Activated CD4-positive, alpha-beta memory T cell treated with anti-CD3 and anti-CD28 coated beads, Interleukin-2, amount 10 ng/mL, durations not matched to agents 7 days and 5 days (primary cell): ENCODE measurements at regions not wholly inside any gene's neighbourhood (a gene's known extent, or its start where the extent isn't known, plus 50 kb on each side); places are given as distances from the start of the nearest gene placed in this dataset.
"Not testable (repeated sequence)": the region's sequence is repeated elsewhere in the genome, so short reads cannot be mapped to it uniquely, and the experiment has no call there.

Source experiments
- CTCF ChIA-PET: fragments of 350-600 bp; sonication (Branson Sonifier 250); formaldehyde crosslinking; loops from one replicate; lab custom pipeline; 2021; ENCODE audit warnings: antibody characterized with exemption, inconsistent platforms; lab: Charles Lee
- POLR2A ChIA-PET: fragments of 350-600 bp; sonication (Branson Sonifier 250); formaldehyde crosslinking; loops from one replicate; lab custom pipeline; 2021; ENCODE audit warnings: antibody characterized with exemption; lab: Charles Lee
- DNase-seq: peaks from one replicate; pipeline ENCODE4 v3.0.0-alpha.2; 2020
- H3K27ac Mint-ChIP-seq: one replicate; pipeline ENCODE4 v1.8.0; 2021; ENCODE audit warnings: mild to moderate bottlenecking, mixed read lengths
- H3K27me3 Mint-ChIP-seq: one replicate; pipeline ENCODE4 v1.8.0; 2021; ENCODE audit warnings: mixed read lengths
- H3K36me3 Mint-ChIP-seq: one replicate; pipeline ENCODE4 v1.8.0; 2021; ENCODE audit warnings: low read depth, mixed read lengths
- H3K4me1 Mint-ChIP-seq: one replicate; pipeline ENCODE4 v1.8.0; 2021; ENCODE audit warnings: mixed read lengths
- H3K4me3 Mint-ChIP-seq: one replicate; pipeline ENCODE4 v1.8.0; 2021; ENCODE audit warnings: mild to moderate bottlenecking, mixed read lengths
- H3K9me3 Mint-ChIP-seq: one replicate; pipeline ENCODE4 v1.8.0; 2021; ENCODE audit warnings: mixed read lengths

DNA sequence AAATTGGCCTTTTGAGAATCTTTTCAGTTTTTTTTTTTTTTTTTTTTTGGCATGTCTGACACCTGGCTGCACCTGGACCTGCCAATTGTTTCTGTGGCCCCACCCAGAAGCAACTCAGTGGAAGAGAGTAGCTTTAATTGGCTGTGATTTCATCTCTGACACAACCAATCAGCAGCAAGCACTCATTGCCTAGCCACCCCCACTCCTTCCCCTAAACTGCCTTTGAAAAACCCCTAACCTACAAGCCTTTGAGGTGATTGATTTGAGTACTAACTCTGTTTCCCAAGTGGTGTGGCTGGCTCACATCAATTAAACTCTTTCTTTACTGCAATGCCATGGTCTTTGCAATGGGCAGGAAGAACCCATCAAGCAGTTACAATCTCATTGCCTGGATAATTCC, 98.2 kb upstream of the CHORDC1 start:
- no peaks in the 10 kb centered on the region for H3K4me1 Mint-ChIP-seq
- no peak overlapping the region for H3K27ac Mint-ChIP-seq
- H3K36me3 Mint-ChIP-seq: no peaks in the 10 kb centered on the region
- no peak overlapping the region for H3K4me3 Mint-ChIP-seq
- H3K27me3 Mint-ChIP-seq: no peaks in the 10 kb centered on the region
- CTCF ChIA-PET: no interaction called here
- no peak for DNase-seq
- POLR2A ChIA-PET: no interaction called here
- H3K9me3 Mint-ChIP-seq: no peaks in the 10 kb centered on the region

- no peak overlapping the region for H3K27ac Mint-ChIP-seq
- no peaks in the 10 kb centered on the region for H3K36me3 Mint-ChIP-seq
- H3K9me3 Mint-ChIP-seq: no peaks in the 10 kb centered on the region
- POLR2A ChIA-PET: no interaction called here
- no peak for DNase-seq
- no peaks in the 10 kb centered on the region for H3K4me1 Mint-ChIP-seq
- no peaks in the 10 kb centered on the region for H3K27me3 Mint-ChIP-seq
- H3K4me3 Mint-ChIP-seq: no peak overlapping the region
- CTCF ChIA-PET: no interaction called here
Observed at GRCh38 chr11:90318651-90319050, 95.8 kb upstream of the CHORDC1 start.

- Mint-ChIP-seq H3K27me3 (no peaks in the 10 kb centered on the region), H3K36me3 (no peaks in the 10 kb centered on the region), H3K4me3 (no peak overlapping the region), H3K4me1 (no peaks in the 10 kb centered on the region), H3K9me3 (no peaks in the 10 kb centered on the region), H3K27ac (no peak overlapping the region)
- POLR2A ChIA-PET: no interaction called here
- DNase-seq: no peak
- CTCF ChIA-PET: no interaction called here
Observed at GRCh38 chr11:90310210-90310609, 87.4 kb upstream of the CHORDC1 start.

DNA sequence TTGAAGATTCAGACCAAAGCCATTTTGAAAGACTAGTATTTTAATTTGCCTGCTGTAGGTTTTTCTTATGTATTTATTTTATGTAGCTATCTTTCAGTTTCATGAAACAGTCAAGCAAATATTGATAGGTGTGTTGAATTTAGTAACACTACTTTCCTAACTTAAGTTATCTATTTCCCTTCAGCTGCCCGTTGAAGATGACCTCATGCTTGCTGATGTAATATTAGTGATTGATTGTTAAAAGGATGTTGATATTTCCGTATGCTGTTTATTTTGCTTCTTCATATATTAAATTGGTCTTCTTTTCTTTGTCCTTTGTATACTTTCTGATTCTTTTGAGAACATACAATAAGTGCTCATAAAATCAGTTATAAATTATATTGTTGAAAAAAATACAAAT, 86.8 kb upstream of the CHORDC1 start:
- H3K4me3 Mint-ChIP-seq: no peak overlapping the region
- no peak overlapping the region for H3K27ac Mint-ChIP-seq
- CTCF ChIA-PET: no interaction called here
- POLR2A ChIA-PET: no interaction called here
- H3K27me3 Mint-ChIP-seq: no peaks in the 10 kb centered on the region
- H3K36me3 Mint-ChIP-seq: no peaks in the 10 kb centered on the region
- H3K9me3 Mint-ChIP-seq: no peaks in the 10 kb centered on the region
- DNase-seq: no peak
- H3K4me1 Mint-ChIP-seq: no peaks in the 10 kb centered on the region

DNA sequence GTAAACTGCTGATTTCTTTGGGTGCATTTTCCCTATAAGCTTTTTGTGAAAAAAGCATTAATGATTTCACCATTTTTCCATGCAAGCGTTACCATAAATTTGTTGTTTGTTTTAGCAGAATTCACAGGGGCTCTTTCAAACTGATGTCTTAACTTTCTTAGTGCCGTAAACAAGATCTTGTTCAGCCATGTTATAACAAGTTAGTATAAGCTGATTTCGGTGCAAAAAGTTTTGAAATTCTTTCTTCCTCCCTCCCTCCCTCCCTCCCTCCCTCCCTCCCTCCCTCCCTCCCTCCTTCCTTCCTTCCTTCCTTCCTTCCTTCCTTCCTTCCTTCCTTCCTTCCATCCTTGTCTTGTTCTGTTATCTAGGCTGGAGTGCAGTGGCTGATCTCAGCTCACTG, 71.7 kb upstream of the CHORDC1 start:
- CTCF ChIA-PET: no interaction called here

GRCh38 chr11:90294091-90294490, 71.2 kb upstream of the CHORDC1 start:
- POLR2A ChIA-PET: no interaction called here
- Mint-ChIP-seq H3K4me3 (no peak overlapping the region), H3K9me3 (no peaks in the 10 kb centered on the region), H3K4me1 (no peaks in the 10 kb centered on the region), H3K27me3 (no peaks in the 10 kb centered on the region), H3K36me3 (no peaks in the 10 kb centered on the region), H3K27ac (no peak overlapping the region)
- DNase-seq: no peak
- CTCF ChIA-PET: no interaction called here

More for the DNA sequence above, 71.7 kb upstream of the CHORDC1 start:
- no peak for DNase-seq
- no peak overlapping the region for H3K4me3 Mint-ChIP-seq
- H3K4me1 Mint-ChIP-seq: no peaks in the 10 kb centered on the region
- H3K27ac Mint-ChIP-seq: no peak overlapping the region
- POLR2A ChIA-PET: no interaction called here
- no peaks in the 10 kb centered on the region for H3K9me3 Mint-ChIP-seq
- no peaks in the 10 kb centered on the region for H3K36me3 Mint-ChIP-seq
- H3K27me3 Mint-ChIP-seq: no peaks in the 10 kb centered on the region

- H3K4me1 Mint-ChIP-seq: no peaks in the 10 kb centered on the region
- H3K27ac Mint-ChIP-seq: no peak overlapping the region
- ChIA-PET CTCF (interaction anchor here (1.3 kb wide), 1 partner anchor 84 kb away, joined by 4 read pairs; no protein-coding TSS in a partner anchor), POLR2A (no interaction called here)
- no peak overlapping the region for H3K4me3 Mint-ChIP-seq
- DNase-seq: no peak
- no peaks in the 10 kb centered on the region for H3K27me3 Mint-ChIP-seq
- no peaks in the 10 kb centered on the region for H3K9me3 Mint-ChIP-seq
- H3K36me3 Mint-ChIP-seq: no peaks in the 10 kb centered on the region
Observed at GRCh38 chr11:90288212-90288821, 65.5 kb upstream of the CHORDC1 start.

GRCh38 chr11:90286640-90287039, 63.8 kb upstream of the CHORDC1 start:
- no peaks in the 10 kb centered on the region for H3K27me3 Mint-ChIP-seq
- ChIA-PET POLR2A (no interaction called here), CTCF (interaction anchor here (1.3 kb wide), 1 partner anchor 174 kb away, joined by 3 read pairs; no protein-coding TSS in a partner anchor)
- no peak overlapping the region for H3K4me3 Mint-ChIP-seq
- no peaks in the 10 kb centered on the region for H3K9me3 Mint-ChIP-seq
- no peaks in the 10 kb centered on the region for H3K4me1 Mint-ChIP-seq
- H3K27ac Mint-ChIP-seq: no peak overlapping the region
- H3K36me3 Mint-ChIP-seq: no peaks in the 10 kb centered on the region
- DNase-seq: no peak

- DNase-seq: no peak
- Mint-ChIP-seq H3K4me3 (no peak overlapping the region), H3K9me3 (no peaks in the 10 kb centered on the region), H3K27ac (no peak overlapping the region), H3K36me3 (no peaks in the 10 kb centered on the region), H3K4me1 (no peaks in the 10 kb centered on the region), H3K27me3 (no peaks in the 10 kb centered on the region)
- ChIA-PET POLR2A (no interaction called here), CTCF (no interaction called here)
Observed at GRCh38 chr11:90284171-90284570, 61.3 kb upstream of the CHORDC1 start.

DNA sequence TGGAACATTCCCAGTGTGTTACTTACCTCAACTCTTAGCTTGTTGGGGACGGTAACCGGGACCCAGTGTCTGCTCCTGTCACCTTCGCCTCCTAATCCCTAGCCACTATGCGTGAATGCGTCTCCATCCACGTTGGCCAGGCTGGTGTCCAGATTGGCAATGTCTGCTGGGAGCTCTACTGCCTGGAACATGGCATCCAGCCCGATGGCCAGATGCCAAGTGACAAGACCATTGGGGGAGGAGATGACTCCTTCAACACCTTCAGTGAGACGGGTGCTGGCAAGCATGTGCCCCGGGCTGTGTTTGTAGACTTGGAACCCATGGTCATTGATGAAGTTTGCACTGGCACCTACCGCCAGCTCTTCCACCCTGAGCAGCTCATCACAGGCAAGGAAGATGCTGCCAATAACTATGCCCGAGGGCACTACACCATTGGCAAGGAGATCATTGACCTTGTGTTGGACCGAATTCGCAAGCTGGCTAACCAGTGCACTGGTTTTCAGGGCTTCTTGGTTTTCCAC, 59.8 kb upstream of the CHORDC1 start:
- H3K4me3 Mint-ChIP-seq, H3K9me3 Mint-ChIP-seq, H3K27ac Mint-ChIP-seq, H3K36me3 Mint-ChIP-seq, CTCF ChIA-PET, DNase-seq, H3K27me3 Mint-ChIP-seq, H3K4me1 Mint-ChIP-seq, POLR2A ChIA-PET: not testable (repeated sequence)

DNA sequence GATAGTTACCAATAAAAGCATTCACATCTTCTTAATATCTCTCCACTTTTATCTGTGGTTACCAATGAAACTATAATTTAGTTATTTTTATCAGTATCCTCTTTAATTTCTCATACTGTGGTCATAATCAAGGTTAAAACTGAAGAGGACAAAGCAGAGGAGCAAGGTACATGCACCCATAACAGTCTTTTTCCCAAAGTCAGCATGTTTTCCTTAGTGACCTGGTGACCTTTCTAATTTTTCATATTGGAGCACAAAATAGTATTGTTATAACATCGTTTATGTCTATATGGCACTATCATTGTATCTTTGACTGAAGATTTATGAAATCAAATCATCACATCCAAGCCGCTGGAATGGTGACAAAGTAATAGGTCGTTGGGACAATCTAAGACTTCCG, 51.5 kb upstream of the CHORDC1 start:
- Mint-ChIP-seq H3K27me3 (no peaks in the 10 kb centered on the region), H3K4me1 (no peaks in the 10 kb centered on the region), H3K27ac (no peak overlapping the region), H3K36me3 (no peaks in the 10 kb centered on the region), H3K4me3 (no peak overlapping the region), H3K9me3 (no peaks in the 10 kb centered on the region)
- no peak for DNase-seq
- CTCF ChIA-PET: no interaction called here
- POLR2A ChIA-PET: no interaction called here
